ENCODE measurements at regions not wholly inside any gene's neighbourhood (a gene's known extent, or its start where the extent isn't known, plus 50 kb on each side); places are given as distances from the start of the nearest gene placed in this dataset.

DNA sequence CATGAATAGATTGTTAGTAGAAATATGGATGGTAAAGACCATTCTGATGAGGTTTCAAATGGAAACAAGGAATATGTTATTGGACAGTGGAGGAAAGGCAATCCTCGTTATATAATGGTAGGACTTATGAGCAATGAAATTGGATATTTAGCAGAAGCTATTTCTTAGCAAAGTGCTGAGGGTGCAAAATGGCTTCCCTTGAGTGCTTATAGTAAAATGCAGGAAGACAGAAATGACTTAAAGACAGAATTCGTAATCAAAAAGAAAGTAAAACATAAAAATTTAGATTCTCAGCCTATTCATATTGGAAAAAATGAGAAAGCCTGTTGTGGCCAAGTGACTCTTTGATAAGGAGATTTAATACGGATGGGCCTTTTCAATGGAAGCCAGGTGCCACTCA lies 102.1 kb upstream of the ADRA1B start:
- no peak for TF ChIP-seq POLR2A (IDR thresholded peaks at IDR 0.05)
- TF ChIP-seq, protein P1, sequence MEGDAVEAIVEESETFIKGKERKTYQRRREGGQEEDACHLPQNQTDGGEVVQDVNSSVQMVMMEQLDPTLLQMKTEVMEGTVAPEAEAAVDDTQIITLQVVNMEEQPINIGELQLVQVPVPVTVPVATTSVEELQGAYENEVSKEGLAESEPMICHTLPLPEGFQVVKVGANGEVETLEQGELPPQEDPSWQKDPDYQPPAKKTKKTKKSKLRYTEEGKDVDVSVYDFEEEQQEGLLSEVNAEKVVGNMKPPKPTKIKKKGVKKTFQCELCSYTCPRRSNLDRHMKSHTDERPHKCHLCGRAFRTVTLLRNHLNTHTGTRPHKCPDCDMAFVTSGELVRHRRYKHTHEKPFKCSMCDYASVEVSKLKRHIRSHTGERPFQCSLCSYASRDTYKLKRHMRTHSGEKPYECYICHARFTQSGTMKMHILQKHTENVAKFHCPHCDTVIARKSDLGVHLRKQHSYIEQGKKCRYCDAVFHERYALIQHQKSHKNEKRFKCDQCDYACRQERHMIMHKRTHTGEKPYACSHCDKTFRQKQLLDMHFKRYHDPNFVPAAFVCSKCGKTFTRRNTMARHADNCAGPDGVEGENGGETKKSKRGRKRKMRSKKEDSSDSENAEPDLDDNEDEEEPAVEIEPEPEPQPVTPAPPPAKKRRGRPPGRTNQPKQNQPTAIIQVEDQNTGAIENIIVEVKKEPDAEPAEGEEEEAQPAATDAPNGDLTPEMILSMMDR (IDR thresholded peaks at IDR 0.05), result no peak
- TF ChIP-seq POLR2AphosphoS5 (IDR thresholded peaks at IDR 0.05), result no peak

Data from gastroesophageal sphincter (tissue), 3 donors.